GM12875 (cell line): ENCODE measurements at regions not wholly inside any gene's neighbourhood (a gene's known extent, or its start where the extent isn't known, plus 50 kb on each side); places are given as distances from the start of the nearest gene placed in this dataset.

ENCODE experiments used
- H3K4me3 ChIP-seq: one replicate; pipeline ENCODE4 v1.5.1; 2011; ENCODE audit warnings: low read depth, low read length, control low read depth
- CTCF ChIP-seq: IDR thresholded peaks from 2 replicates; pipeline ENCODE4 v1.5.1; 2011; ENCODE audit warnings: low read depth, mild to moderate bottlenecking, control low read depth, inconsistent platforms, low read length, moderate library complexity, borderline replicate concordance; ENCODE audit not compliant: insufficient read depth

DNA sequence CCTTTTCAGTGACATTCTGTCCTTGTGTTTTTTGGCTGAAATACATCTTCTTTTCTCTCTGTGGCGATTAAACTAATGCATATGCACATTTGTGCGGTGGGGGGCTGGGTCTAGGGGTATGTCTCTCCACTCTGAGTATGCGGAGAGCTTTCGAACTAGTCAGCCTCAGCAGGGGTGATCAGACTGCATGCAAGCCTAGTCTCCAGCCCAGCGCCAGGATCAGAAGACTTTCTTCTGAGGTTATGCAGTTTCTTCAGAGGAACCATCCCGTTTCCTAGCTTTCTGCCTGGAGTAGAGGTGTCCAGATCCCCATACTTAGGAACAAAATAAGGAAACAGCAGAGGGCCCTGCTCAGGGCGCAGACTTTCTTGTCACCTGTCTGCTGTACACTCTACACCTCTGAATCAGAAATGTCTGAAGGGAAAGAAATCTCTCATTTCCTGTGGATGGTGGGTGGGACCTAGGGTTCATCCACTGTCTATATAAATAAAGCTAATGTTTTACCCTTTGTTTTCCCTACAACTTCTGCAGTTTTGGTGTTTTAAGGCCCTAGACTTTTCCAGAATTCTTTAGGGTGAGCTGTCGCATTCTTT, 230.4 kb downstream of the ABHD5 start:
- no peak overlapping the region for H3K4me3 ChIP-seq
- TF ChIP-seq CTCF, result no peak

DNA sequence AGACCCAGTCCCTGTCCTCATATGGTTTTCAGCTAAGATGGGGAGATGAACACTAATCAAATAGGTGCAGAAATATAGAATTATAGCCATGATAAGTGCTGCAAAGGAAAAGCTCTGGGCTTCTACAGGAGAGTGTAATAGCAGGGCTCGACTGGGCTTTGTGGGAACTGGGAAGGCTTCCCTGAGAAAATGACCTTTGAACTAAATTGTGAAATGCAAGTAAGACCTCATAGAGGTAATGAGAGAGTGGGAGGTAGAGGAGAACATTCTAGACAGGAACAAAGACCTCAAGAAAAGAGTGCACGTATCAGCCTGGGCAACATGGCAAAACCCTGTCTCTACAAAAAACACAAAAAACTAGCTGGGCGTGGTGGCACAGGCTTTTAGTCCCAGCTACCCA, 231.6 kb downstream of the ABHD5 start:
- no peak overlapping the region for H3K4me3 ChIP-seq
- no peak for TF ChIP-seq CTCF

- no peak for TF ChIP-seq CTCF
- no peak overlapping the region for H3K4me3 ChIP-seq
These were observed 232.6 kb downstream of the ABHD5 start for GRCh38 chr3:43923104-43923882.

- TF ChIP-seq CTCF, result no peak
These were observed 235.3 kb downstream of the ABHD5 start for GRCh38 chr3:43926055-43926454.

DNA sequence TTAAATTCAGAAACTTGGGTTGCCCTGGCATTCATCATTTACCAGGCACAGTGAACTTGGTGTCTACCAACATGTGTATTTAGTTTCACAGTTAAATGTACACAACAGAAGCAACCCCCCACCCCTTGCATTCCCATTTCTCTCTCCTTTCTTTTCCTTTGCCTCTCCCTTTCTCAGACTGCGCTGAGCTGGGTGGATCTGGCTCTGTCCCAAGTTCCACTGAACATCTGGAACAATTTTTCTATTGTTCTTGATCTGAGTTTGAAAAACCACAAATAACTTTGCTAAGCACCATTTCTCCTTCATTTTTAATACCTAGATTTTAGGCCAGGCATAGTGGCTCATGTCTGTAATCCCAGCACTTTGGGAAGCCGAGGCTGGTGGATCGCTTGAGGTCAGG, 242.2 kb downstream of the ABHD5 start:
- no peak for TF ChIP-seq CTCF
- no peak overlapping the region for H3K4me3 ChIP-seq

More at GRCh38 chr3:43926055-43926454, 235.3 kb downstream of the ABHD5 start:
- H3K4me3 ChIP-seq, result no peak overlapping the region

GRCh38 chr3:43948013-43948412, 257.3 kb downstream of the ABHD5 start:
- no peak for TF ChIP-seq CTCF
- no peak overlapping the region for H3K4me3 ChIP-seq

- H3K4me3 ChIP-seq, result no peak overlapping the region
- no peak for TF ChIP-seq CTCF
These were observed 258.9 kb downstream of the ABHD5 start for GRCh38 chr3:43949594-43949993.
